ENCODE measurements at regions not wholly inside any gene's neighbourhood (a gene's known extent, or its start where the extent isn't known, plus 50 kb on each side); places are given as distances from the start of the nearest gene placed in this dataset.
"Not testable (repeated sequence)": the region's sequence is repeated elsewhere in the genome, so short reads cannot be mapped to it uniquely, and the experiment has no call there.

DNA sequence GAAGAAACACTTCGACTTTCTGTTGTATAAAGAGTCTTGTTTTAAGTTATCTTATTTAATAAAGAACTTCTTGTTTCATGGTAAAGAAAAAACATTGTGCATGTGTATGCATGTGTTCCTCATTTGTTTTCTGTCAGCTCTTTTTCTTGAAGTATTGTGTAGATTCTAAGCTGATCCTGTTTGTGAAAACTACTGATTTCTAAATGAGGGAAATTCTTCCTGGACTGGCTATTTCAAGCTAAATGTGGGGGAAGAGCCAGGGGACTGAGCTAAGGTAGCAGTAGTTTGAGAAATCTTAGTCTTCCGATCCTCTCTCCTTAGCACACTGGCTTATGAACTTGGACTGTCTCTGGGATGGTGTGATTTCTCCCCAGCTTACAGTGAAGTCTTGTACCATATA is 56.4 kb upstream of the RBMS1 start:
- DNase-seq (ENCODE audit: low read depth in 2 of 2), result no peak

DNA sequence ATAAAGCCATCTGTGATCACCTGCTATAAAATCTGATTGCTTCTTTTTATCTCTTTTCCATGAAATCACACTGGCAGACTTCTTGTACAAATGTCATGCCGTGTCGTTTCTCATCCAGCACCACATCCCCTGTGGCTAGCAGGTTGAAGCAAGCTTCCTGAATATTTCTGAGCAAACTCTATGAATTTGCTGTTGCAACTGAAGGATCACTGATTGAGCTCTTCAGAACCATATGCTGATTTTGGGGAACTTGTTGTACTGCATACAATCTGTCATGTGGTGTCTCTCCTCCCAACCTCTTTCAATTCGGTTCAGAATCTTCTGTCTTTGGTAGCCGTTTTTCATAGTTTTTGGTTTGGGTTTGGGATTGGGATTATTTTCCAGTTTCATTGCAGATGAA is 57.7 kb upstream of the RBMS1 start:
- DNase-seq (ENCODE audit: low read depth in 2 of 2), result no peak

DNA sequence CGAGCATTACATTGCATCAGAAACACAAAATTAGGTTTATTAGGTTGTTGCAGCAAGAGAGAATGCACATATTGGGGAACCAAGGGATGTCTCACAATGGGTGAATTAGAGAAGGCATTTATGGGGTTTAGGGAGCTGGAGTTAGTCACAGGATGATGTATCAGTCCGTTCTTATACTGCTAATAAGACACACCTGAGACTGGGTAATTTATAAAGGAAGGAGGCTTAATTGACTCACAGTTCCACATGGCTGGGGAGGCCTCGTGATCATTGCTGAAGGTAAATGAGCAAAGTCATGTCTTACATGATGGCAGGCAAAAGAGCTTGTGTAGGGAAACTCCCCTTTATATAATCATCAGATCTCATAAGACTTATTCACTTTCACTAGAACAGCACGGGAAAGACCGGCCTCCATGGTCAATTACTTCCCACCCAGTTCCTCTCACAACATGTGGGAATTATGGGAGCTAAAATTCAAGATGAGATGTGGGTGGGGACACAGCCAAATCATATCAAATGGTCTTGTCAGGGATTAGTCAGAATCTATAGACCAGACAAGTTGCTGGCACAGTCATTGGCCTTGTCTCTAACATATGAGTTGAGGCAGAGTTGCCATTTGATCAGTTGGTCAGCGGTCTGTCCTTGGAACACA is 61.9 kb upstream of the RBMS1 start:
- DNase-seq (ENCODE audit: low read depth in 2 of 2), result no peak

DNA sequence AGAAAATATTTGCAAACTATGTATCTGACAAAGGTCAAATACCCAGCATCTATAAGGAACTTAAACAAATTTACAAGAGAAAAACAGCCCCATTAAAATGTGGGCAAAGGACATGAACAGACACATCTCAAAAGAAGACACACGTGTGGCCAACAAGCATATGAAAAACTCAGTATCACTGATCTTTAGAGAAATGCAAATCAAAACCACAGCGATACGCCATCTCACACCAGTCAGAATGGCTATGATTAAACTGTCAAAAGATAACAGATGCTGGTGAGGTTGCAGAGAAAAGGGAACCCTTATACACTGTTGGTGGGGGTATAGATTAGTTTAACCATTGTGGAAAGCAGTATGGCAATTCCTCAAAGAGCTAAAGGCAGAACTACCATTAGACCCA is 64.3 kb upstream of the RBMS1 start:
- DNase-seq (ENCODE audit: low read depth in 2 of 2), result no peak

DNA sequence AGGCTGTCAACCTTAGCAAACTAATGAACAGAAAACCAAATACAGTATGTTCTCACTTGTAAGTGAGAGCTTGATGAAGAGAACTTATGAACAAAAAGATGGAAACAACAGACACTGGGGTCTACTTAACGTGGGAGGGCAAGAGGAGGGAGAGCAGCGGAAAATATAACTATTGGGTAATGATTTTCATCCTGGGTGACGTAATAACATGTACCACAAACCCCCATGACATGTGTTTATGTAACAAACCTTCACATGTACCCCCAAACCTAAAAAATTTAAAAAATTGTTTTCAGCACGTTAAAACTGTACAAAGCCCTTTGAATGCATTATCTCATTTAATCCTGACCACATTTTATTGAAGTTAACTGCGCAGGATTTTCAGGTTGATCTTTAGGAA is 64.9 kb upstream of the RBMS1 start:
- no peak for DNase-seq (ENCODE audit: low read depth in 2 of 2)

DNA sequence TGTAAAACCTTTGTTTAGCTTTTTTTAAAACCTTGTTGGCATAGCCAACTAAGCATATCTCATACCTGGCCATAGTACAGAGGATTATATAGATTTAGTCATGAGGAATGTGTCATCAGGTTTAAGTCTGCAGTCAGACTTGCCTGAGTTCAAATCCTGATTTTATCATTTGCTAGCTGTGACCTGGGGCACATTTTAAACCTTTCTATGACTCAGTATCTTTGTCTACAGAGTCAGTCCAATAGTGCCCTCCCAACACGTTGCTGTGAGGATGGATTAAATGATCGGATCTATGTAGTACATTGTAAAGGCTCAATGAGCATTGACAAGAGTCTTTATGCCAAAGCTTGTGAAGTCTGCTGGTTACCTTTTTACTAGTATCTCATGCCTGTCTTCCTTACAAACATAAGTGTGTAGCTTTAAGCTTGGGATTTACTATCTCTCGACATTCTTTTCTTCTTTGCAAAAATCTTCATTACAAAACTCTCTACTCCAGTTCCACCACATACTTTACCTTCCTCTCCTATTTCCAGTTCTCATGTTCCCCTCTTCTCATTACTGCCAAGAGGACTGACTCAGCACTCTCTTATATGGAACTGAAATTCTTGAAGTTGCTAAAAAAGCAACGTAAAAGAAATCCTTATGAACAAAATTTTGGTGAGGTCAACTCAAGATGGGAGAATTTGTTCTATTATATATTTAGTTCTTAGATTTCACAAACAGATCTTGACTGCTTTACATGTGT is 68.1 kb upstream of the RBMS1 start:
- DNase-seq (ENCODE audit: low read depth in 2 of 2), result no peak

DNA sequence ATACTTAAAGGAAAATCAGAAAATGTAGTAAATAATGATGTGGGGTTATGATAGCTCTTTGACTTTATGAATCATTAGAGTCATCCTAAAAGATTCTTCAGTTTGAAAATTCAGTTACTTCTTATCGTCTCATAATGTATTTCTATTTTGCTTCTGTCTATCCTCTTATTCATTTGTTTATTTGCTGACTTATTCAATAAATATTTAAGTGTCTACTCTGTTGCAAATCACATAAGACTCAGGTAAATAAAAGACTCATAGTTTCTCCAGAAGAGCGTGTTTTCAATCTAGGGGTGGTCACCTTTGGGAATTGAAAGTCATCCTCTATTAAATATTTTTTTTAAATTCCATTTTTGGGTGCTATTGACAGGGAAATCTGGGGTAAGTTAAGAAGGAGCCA is 69.1 kb upstream of the RBMS1 start:
- DNase-seq (ENCODE audit: low read depth in 2 of 2), result no peak

DNA sequence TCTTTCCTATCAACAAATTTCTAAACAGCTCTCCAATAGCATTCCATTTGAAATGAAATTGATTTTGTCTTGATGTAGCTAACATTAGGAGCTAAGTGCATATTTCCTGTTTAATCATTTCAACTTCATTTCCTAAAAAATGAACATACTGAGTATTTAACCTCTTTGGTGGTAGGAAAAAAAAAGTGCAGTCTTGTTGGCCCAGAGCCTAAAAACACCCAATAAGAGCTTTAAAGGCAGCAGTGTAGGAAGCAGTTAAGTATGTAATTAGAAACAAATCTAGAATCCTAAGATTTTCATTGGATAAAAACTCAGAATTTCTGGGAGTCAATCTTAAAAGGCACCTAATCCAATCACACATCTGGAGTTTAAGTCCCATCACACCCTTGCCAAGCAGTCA is 71.0 kb upstream of the RBMS1 start:
- no peak for DNase-seq (ENCODE audit: low read depth in 2 of 2)

DNA sequence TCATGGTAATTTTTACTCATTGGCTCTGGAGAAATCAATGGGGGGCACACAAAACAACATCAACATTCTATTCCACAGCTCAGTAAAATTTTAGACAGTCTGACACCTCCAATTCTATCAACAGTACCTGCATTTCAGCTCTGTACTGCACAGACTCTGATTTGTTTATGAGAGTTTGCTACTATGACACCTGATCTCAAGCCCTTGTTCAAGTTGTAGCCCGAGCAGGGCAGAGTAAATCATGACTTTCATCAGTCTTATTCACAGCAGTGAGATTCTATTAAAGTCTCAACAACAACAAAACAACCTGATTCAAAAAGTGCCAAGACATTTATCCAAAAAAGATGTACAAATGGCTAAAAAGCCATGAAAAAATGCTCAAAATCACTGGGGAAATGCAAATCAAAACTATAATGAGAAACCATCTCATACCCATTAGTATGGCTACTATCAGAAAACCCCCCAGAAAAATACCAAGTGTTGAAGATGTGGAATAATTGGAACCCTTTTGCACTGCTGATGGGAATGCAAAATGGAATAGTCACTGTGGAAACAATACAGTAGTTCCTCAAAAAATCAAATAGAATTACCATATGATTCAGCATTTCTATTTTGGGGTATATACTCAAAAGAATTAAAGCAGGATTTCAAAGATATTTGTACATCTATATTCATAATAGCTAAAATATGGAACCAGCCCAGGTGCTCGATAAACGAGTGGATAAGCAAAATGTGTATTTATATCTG is 71.7 kb upstream of the RBMS1 start:
- DNase-seq (ENCODE audit: low read depth in 2 of 2), result no peak

DNA sequence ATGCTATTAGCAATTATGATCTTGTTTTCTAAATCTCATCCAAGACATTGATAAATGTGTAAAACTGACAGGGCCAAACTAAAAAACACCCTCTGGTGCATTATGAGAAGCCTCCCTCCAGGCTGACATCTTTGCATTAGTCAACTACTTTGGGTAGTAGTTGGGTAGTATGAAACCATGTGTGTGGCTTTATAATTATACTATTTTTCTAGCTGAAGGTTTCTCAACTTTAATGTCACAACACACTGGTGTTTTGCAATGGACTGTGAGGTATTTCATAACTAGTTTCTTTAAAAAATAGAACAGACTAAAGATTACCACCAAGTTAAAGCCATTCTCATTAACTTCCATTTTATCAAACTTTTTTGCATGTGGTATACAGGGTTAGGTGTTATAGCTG is 73.1 kb upstream of the RBMS1 start:
- no peak for DNase-seq (ENCODE audit: low read depth in 2 of 2)

DNA sequence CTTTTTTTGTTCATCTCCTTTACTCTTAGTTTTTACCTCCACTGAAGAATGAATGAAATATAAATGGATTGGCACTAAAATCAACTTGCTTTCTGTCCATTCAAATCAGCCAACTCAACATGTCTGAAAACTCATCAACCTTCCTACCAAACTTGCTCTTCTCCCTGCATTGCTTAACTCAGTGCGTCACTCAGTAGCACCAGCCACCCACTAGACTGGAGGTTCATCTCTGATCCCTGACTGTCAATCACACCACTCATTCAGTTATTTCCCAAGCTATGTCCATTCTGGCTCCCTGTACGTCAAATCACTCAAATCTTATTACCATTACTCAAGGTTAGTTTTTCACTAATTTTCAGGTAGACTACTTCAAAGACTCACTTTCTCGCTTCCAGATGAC is 75.2 kb upstream of the RBMS1 start:
- no peak for DNase-seq (ENCODE audit: low read depth in 2 of 2)

DNA sequence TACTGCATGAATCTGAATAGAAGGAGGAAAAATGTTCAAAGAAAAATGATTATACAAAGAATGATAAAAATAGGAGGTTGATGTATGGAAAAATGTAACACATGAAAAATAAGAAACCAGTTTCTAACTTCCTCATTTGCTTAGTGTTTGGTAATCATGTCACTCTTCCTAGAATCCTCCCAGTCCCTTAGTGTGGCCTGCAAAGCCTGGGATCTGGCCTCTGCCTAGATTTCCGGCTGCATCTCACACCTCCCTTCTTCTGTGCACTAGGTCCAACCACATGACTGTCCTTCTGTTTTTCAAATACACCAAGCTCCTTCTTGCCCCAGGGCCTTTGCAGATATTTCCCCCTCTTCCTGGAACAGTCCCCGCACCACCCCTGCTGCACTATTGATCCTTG is 76.8 kb upstream of the RBMS1 start:
- no peak for DNase-seq (ENCODE audit: low read depth in 2 of 2)

DNA sequence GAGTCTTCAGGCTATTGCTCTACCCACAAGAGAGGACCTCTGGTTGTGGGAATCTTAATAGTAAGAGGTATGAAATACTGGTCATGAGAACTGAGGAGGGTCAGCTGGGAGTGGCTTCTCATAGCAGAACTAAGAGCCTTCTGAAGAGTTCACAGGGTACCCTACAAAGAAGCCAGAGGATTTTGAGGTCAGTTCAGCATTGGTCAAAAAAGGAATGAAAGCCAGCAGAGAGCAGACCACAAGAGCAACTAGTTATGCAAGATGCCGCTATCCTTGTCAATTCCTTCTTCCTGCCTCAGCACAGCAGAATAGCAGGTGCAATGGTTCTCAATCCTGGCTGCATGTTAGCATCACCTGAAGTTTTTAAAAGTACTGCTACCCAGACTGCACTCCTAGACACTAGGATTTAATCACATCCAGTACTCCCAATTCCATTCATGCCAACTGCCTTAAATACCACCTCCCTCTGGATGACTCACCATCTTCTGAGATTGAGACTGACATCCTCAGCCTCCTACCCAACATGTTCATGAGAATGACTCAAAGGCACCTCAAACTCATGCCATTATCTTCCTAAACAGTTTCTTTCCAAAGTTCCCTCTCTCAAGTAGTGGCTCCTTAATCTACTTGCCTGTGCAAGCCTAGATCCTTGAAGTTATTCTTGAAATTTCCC is 81.0 kb upstream of the RBMS1 start:
- DNase-seq (ENCODE audit: low read depth in 2 of 2), result no peak

DNA sequence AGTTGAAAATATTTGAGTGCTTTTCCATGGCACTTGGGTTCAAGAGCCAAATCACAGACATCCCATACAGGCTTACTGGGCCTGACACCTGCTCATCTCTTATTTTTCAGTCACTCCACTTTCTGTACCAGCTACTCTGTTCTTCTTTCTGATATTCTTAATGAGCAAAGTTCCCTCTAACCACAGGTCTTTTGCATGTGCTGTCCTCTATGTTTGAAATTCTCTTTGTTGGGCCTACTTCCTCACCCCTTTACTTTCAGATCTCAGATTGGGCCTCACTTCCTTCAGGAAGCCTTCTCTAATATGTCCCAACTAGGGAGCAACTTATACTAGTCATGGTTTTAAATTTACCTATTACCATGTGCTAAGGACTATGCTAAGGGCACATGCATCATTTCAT is 81.8 kb upstream of the RBMS1 start:
- DNase-seq (ENCODE audit: low read depth in 2 of 2), result no peak

DNA sequence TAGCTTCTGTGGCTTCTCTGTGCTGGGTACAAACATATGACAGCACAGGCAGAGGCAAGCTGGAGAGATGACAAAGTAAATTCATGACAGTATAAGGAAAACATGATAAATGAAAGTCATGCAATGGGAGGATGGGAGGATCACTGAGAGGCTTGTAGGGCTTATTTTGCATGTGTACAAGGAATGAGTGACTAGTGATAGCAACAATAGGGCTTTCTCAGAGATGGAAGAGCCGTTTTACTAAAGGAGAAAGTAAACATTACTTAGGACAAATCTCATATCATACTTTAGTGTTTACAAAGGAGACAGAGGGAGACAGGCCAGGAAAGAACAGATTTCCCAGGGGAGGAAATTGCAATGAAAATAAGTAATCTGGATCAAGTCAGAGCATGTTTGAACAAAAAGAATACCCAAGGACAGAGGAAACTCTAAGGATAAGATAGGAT is 82.5 kb upstream of the RBMS1 start:
- DNase-seq (ENCODE audit: low read depth in 2 of 2), result no peak

DNA sequence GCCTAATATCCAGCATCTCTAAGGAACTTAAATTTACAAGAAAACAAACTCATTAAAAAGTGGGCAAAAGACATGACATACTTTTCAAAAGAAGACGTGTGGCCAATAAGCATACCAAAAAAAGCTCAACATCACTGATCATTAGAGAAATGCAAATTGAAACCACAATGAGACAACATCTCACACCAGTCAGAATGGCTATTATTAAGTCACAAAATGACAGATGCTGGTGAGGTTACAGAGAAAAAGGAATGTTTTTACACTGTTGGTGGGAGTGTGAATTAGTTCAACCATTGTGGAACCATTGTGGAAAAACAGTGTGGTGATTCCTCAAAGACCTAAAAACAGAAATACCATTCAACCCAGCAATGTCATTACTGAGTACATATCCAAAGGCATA is 83.5 kb upstream of the RBMS1 start:
- not testable (repeated sequence) for DNase-seq (ENCODE audit: low read depth in 2 of 2)

DNA sequence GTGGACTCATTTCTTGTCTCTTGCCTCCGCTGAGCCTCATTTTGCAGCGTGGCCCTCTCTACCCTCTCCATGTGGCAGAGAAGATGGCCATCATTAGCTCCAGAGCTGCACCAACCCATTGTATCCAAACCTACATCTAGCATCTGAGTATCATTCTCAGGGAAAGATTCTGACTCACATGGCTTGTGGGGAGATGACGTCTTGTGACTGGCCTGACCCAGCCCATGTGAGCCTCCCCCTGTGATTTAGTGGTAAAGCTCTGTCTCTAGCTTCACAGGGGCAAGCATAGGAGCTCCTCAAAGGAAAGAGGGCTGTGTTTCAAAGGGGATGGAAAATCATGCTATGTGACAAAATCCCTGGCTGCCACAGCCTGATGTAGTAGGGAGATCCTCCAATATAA is 87.4 kb upstream of the RBMS1 start:
- no peak for DNase-seq (ENCODE audit: low read depth in 2 of 2)

DNA sequence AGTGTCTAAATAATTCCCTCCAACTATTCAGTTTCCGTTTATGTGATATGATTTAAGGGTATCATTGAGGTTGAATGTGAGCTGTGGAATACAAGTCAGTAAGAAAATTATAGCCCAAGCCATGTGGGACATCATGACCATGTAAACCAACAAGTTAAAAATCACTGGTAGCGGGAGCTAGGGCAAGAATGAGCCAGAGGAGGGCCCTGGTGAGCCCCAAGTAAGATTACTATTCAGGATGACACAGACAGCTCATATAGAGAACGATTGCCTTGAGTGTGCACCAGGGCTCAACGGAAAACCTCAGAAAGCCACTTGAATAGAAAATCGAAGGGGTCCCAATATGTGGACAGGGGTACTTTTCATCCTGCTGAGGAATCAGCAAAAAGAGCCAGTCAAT is 87.8 kb upstream of the RBMS1 start:
- DNase-seq (ENCODE audit: low read depth in 2 of 2), result no peak

DNA sequence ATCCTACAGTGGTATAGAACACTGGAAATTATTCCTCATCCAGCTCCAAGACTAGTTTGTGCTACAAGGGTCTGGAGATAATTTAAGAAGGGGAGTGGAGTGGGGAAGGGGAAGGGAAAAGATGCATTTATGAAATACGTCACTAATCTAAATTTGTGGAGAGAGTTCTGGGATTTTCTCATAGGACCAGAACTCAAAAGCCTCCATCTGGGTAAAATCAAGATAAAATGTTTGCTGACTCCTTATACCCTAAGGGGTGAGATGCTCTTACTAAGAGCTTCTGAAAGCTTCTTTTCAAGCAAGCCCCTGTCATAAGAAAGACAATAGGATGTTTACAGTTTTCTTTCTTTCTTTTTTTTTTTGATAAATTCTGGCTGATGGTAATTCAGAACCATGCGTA is 88.5 kb upstream of the RBMS1 start:
- DNase-seq (ENCODE audit: low read depth in 2 of 2), result no peak

DNA sequence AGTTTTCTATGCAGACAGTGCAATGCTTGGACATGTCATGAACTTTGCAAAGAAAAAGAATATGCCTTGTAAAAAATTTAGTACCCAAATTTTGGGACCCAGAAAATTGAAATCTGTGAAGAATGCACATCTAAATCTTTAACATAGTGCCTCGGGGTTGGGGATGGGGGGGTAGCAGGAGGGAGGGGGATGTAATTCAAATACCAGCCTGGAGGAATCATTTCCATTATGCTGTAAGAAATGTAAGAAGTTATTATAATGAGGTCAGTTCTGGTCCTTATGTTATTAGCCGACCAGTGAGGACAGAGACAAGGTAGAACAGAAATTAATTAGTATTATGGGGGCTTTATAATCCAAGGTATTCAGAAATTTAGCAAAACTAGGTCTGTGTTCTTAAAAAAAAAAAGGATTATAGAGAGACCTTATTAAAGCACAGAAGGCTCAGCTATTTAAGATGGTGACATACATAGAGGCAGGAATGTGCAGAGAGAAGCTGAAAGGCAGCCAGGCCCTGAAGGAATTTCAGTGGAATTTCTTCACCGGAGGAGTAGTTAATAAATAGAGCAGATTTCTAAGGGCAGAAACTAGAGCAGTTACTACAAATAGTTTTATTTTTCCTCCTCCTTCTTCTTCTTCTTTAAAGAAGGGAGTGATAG is 89.0 kb upstream of the RBMS1 start:
- no peak for DNase-seq (ENCODE audit: low read depth in 2 of 2)

DNA sequence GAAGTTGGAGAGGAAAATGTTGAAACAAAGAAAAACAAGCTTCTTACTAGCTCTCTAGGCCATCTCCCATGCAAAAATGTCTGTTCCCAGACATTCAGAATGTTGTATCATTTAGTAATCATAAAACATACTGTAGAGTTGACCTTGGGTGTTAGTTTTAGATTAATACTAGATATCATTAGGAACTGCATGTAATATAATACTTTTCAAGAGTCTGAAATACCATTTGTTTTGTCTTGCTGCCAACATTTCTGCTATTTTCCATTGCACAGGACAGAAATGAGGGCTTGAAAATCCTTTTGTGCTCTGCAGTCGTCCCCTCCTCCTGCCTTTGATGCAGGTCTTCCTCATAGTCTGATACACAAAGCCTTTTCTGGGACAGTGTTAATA is 89.5 kb upstream of the RBMS1 start:
- no peak for DNase-seq (ENCODE audit: low read depth in 2 of 2)
